K562 (cell line): ENCODE measurements at regions not wholly inside any gene's neighbourhood (a gene's known extent, or its start where the extent isn't known, plus 50 kb on each side); places are given as distances from the start of the nearest gene placed in this dataset.

Experiments used
- SMC3 ChIP-seq: conservative IDR thresholded peaks from 2 replicates; pipeline ENCODE4 v1.6.1; 2011; ENCODE audit warnings: low read depth, low read length, improper control_type of control experiment; ENCODE audit not compliant: insufficient read depth
- ZBTB17 ChIP-seq: fragments of 450-650 bp; formaldehyde crosslinking; IDR thresholded peaks from 2 replicates; pipeline ENCODE4 v1.4.0; 2020; ENCODE audit warnings: mild to moderate bottlenecking
- ZNF12 ChIP-seq: sonication (generic); formaldehyde crosslinking; IDR thresholded peaks from 2 replicates; pipeline ENCODE4 v1.4.0; 2020; ENCODE audit warnings: mild to moderate bottlenecking, missing genetic modification reagents

GRCh38 chr13:34179927-34180326, 362.0 kb downstream of the RFC3 start:
- TF ChIP-seq ZBTB17 (CRISPR knock-in tag) (no peak), ZNF12 (CRISPR knock-in tag) (no peak), SMC3 (no peak)
